VCaP (cell line): ENCODE measurements at regions not wholly inside any gene's neighbourhood (a gene's known extent, or its start where the extent isn't known, plus 50 kb on each side); places are given as distances from the start of the nearest gene placed in this dataset.

Source experiments
- H3K27ac ChIP-seq: fragments of 450-650 bp; 2 replicates; pipeline ENCODE4 v1.5.1; 2017
- CTCF ChIP-seq: fragments of 450-650 bp; conservative IDR thresholded peaks from 2 replicates; pipeline ENCODE4 v1.5.1; 2017; ENCODE audit warnings: mild to moderate bottlenecking, moderate library complexity

- no peak for TF ChIP-seq CTCF
- no peak overlapping the region for H3K27ac ChIP-seq
These were observed 373.4 kb upstream of the ACO1 start for GRCh38 chr9:32011049-32011448.

- H3K27ac ChIP-seq = no peak overlapping the region
- TF ChIP-seq CTCF = no peak
These were observed 368.6 kb upstream of the ACO1 start for GRCh38 chr9:32015795-32016194.

DNA sequence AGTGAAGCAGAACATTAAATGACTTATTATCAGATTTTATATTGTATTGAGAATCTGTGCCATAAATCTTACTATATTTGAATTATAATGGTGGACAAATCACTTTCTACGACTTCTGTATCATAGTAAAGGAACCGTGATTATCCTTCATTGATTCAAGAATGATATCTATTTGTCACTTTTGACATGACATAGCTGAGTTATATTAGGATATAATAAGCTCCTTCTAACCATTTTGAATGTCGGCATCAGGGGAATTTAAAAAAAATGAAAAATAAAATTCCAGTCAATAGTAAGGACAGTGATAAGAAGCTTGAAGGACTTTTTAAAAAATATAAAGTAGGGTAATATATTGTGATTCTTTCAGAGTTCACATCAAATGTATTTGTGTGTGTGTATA lies 338.9 kb upstream of the ACO1 start:
- no peak overlapping the region for H3K27ac ChIP-seq
- TF ChIP-seq CTCF = no peak

GRCh38 chr9:32067261-32067660 lies 317.2 kb upstream of the ACO1 start:
- no peak for TF ChIP-seq CTCF
- H3K27ac ChIP-seq = no peak overlapping the region

GRCh38 chr9:32069169-32069813 lies 315.2 kb upstream of the ACO1 start:
- H3K27ac ChIP-seq = no peak overlapping the region
- TF ChIP-seq CTCF = peak; percentile 76

- H3K27ac ChIP-seq = no peak overlapping the region
- TF ChIP-seq CTCF = no peak
These were observed 314.5 kb upstream of the ACO1 start for GRCh38 chr9:32069969-32070368.

GRCh38 chr9:32072570-32072969 lies 311.9 kb upstream of the ACO1 start:
- no peak overlapping the region for H3K27ac ChIP-seq
- no peak for TF ChIP-seq CTCF
